ENCODE measurements at regions not wholly inside any gene's neighbourhood (a gene's known extent, or its start where the extent isn't known, plus 50 kb on each side); places are given as distances from the start of the nearest gene placed in this dataset.
A peak's percentile ranks its signal among the peaks of the same experiment; 100 is the strongest.

DNA sequence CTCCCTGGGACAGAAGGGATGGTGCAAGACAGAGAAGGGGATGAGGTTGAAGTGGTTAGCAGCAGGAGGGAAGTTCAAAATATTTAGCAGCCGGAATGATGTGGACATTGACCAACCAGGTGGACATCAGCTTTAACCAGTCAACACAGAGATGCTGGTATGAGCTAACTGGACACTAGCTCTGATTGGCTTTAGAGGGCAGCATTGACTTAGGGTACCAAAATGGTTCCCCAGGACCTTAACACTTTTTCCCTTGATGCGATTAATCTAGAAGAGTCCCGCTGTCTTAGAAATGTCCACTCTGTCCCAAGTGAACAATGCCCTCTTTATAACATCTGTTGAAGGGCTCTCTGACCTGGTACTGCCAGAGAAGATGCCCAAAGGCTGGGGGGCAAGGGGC lies 134.0 kb upstream of the GSC start:
- TF ChIP-seq, protein P1, sequence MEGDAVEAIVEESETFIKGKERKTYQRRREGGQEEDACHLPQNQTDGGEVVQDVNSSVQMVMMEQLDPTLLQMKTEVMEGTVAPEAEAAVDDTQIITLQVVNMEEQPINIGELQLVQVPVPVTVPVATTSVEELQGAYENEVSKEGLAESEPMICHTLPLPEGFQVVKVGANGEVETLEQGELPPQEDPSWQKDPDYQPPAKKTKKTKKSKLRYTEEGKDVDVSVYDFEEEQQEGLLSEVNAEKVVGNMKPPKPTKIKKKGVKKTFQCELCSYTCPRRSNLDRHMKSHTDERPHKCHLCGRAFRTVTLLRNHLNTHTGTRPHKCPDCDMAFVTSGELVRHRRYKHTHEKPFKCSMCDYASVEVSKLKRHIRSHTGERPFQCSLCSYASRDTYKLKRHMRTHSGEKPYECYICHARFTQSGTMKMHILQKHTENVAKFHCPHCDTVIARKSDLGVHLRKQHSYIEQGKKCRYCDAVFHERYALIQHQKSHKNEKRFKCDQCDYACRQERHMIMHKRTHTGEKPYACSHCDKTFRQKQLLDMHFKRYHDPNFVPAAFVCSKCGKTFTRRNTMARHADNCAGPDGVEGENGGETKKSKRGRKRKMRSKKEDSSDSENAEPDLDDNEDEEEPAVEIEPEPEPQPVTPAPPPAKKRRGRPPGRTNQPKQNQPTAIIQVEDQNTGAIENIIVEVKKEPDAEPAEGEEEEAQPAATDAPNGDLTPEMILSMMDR (IDR thresholded peaks at IDR 0.05; ENCODE audit: low read depth, low read length) = no peak
- H3K4me3 ChIP-seq (replicated peaks in 1 of 2; ENCODE audit: low read depth in 2 of 2, low read length in 2 of 2) = no peak overlapping the region
- DNase-seq (ENCODE audit: low read depth in 2 of 2) = no peak

- TF ChIP-seq, protein P1 (IDR thresholded peaks at IDR 0.05; ENCODE audit: low read depth, low read length) = no peak
- H3K4me3 ChIP-seq (replicated peaks in 1 of 2; ENCODE audit: low read depth in 2 of 2, low read length in 2 of 2) = no peak overlapping the region
- no peak for DNase-seq (ENCODE audit: low read depth in 2 of 2)
Measured at GRCh38 chr14:94903338-94903737, 133.4 kb upstream of the GSC start.

DNA sequence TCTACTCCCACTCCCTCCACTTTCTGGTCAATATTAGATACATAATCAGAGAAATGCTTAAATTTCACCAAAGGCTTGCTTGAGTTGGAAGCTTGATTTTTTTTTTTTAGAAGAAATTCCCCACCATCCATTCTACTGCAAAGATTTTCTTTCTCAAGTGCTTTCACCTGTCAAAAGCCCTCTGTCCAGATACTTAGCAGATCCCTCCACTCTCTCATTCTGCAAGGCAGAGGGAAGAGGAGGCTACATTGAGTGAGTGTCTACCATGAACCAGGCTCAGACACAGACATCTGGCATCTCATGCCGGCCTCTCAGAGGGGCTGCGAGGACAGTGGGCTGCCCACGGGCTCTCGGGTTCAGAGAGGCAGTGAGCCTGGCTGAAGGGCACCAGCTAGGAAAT lies 127.6 kb upstream of the GSC start:
- TF ChIP-seq, protein P1 (IDR thresholded peaks at IDR 0.05; ENCODE audit: low read depth, low read length) = no peak
- no peak overlapping the region for H3K4me3 ChIP-seq (replicated peaks in 1 of 2; ENCODE audit: low read depth in 2 of 2, low read length in 2 of 2)

GRCh38 chr14:94897082-94897481 lies 127.2 kb upstream of the GSC start:
- H3K4me3 ChIP-seq (replicated peaks in 1 of 2; ENCODE audit: low read depth in 2 of 2, low read length in 2 of 2) = no peak overlapping the region
- DNase-seq (ENCODE audit: low read depth in 2 of 2) = peak in 1 of 2 donors; percentile 16
- TF ChIP-seq, protein P1 (IDR thresholded peaks at IDR 0.05; ENCODE audit: low read depth, low read length) = no peak

More for the DNA sequence above, 127.6 kb upstream of the GSC start:
- DNase-seq (ENCODE audit: low read depth in 2 of 2) = no peak

- H3K4me3 ChIP-seq (replicated peaks in 1 of 2; ENCODE audit: low read depth in 2 of 2, low read length in 2 of 2) = no peak overlapping the region
- DNase-seq (ENCODE audit: low read depth in 2 of 2) = no peak
- TF ChIP-seq, protein P1 (IDR thresholded peaks at IDR 0.05; ENCODE audit: low read depth, low read length) = no peak
Measured at GRCh38 chr14:94893411-94894160, 123.7 kb upstream of the GSC start.

DNA sequence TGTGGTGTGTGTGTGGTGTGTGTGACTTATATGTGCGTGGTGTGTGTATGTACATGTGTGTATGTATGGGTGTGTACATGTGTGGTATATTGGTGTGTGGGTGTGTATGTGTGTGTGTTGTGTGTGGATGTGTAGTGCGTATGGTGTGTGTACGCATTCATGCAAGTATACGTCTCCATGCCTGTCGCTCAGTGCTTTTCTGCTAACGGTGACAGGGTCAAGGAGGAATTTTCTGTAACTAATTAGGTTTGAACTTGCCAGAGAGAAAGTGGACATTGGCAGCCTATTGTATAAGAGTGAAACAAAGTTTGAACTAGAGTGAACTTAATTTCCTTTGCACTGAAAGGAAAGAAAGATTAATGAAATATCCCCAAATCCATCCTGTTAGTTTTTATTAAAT lies 120.9 kb upstream of the GSC start:
- H3K4me3 ChIP-seq (replicated peaks in 1 of 2; ENCODE audit: low read depth in 2 of 2, low read length in 2 of 2) = no peak overlapping the region
- no peak for DNase-seq (ENCODE audit: low read depth in 2 of 2)
- TF ChIP-seq, protein P1 (IDR thresholded peaks at IDR 0.05; ENCODE audit: low read depth, low read length) = no peak
